Activated T-cell treated with anti-CD3 and anti-CD28 coated beads, Interleukin-2, amount 50 U/mL, for 48 hours (primary cell): ENCODE measurements at regions not wholly inside any gene's neighbourhood (a gene's known extent, or its start where the extent isn't known, plus 50 kb on each side); places are given as distances from the start of the nearest gene placed in this dataset.

ENCODE experiments used
- DNase-seq, 2 experiments: peaks; one replicate each; pipeline ENCODE4 v3.0.0-alpha.2; 2020

GRCh38 chr4:126251169-126251568, 936.4 kb downstream of the FAT4 start:
- no peak for DNase-seq

GRCh38 chr4:126262665-126263064, 947.9 kb downstream of the FAT4 start:
- no peak for DNase-seq

- no peak for DNase-seq
Observed at GRCh38 chr4:126264839-126265238, 950.1 kb downstream of the FAT4 start.

GRCh38 chr4:126265888-126266287, 951.1 kb downstream of the FAT4 start:
- DNase-seq: no peak

GRCh38 chr4:126267689-126268088, 952.9 kb downstream of the FAT4 start:
- no peak for DNase-seq

- DNase-seq: no peak
Observed at GRCh38 chr4:126268106-126268505, 953.4 kb downstream of the FAT4 start.

GRCh38 chr4:126269106-126269505, 954.4 kb downstream of the FAT4 start:
- no peak for DNase-seq

- no peak for DNase-seq
Observed at GRCh38 chr4:126271292-126271691, 956.5 kb downstream of the FAT4 start.

GRCh38 chr4:126273746-126274145, 959.0 kb downstream of the FAT4 start:
- DNase-seq: no peak

GRCh38 chr4:126291886-126292285, 977.1 kb downstream of the FAT4 start:
- no peak for DNase-seq

GRCh38 chr4:126298271-126298670, 983.5 kb downstream of the FAT4 start:
- DNase-seq: no peak

- no peak for DNase-seq
Observed at GRCh38 chr4:126306152-126306869, 991.6 kb downstream of the FAT4 start.

GRCh38 chr4:126318376-126318775, 1003.6 kb downstream of the FAT4 start:
- DNase-seq: no peak

- no peak for DNase-seq
Observed at GRCh38 chr4:126328914-126329313, 1014.2 kb downstream of the FAT4 start.

GRCh38 chr4:126338548-126338947, 1023.8 kb downstream of the FAT4 start:
- no peak for DNase-seq

- DNase-seq: no peak
Observed at GRCh38 chr4:126341927-126342326, 1027.2 kb downstream of the FAT4 start.

- DNase-seq: no peak
Observed at GRCh38 chr4:126344472-126344871, 1029.7 kb downstream of the FAT4 start.

GRCh38 chr4:126346654-126347053, 1031.9 kb downstream of the FAT4 start:
- DNase-seq: no peak

- DNase-seq: no peak
Observed at GRCh38 chr4:126354784-126355183, 1040.0 kb downstream of the FAT4 start.

- DNase-seq: no peak
Observed at GRCh38 chr4:126358041-126358440, 1043.3 kb downstream of the FAT4 start.

GRCh38 chr4:126361287-126361686, 1046.5 kb downstream of the FAT4 start:
- DNase-seq: no peak

GRCh38 chr4:126364311-126364911, 1049.7 kb downstream of the FAT4 start:
- no peak for DNase-seq

- DNase-seq: no peak
Observed at GRCh38 chr4:126369076-126369475, 1054.3 kb downstream of the FAT4 start.

GRCh38 chr4:126372634-126373033, 1057.9 kb downstream of the FAT4 start:
- no peak for DNase-seq
